ENCODE measurements at regions not wholly inside any gene's neighbourhood (a gene's known extent, or its start where the extent isn't known, plus 50 kb on each side); places are given as distances from the start of the nearest gene placed in this dataset.

DNA sequence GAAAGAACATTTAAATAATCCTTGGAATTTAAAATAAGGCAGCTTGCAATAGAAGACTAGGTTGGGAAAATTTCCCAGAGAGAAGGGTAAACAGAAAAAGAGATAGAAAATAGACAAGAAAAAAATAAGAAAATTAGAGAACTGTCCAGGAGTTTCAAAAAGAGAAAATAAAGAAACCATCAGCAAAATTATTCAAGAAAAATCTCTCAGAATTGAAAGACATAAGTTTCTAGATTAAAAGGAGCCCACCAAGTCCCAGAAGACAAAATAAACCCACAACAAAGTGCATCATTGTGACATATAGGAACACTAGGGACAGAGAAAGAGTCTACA is 88.6 kb upstream of the CDYL start:
- POLR2A ChIA-PET = no interaction called here
- H3K4me1 ChIP-seq (ENCODE audit: control insufficient read depth, insufficient read depth, low read length) = 0 out of 2 replicates have a peak, but pooled peaks cover 3% of the 10 kb centered on the region
- no peak overlapping the region; a peak in 1 of 4 replicates for H3K4me3 ChIP-seq (ENCODE audit: low read depth in 2 of 2, low read length in 2 of 2)
- ATAC-seq = no peak; the same call in 1 of the 2 replicates
- TF ChIP-seq TCF7L2 (IDR thresholded peaks at IDR 0.05; ENCODE audit: low read depth, low read length) = no peak
- no peak for TF ChIP-seq POLR2AphosphoS5 (IDR thresholded peaks at IDR 0.05; ENCODE audit: low read depth, low read length)
- BruUV-seq (replicated peaks) = no TSS peak
- in situ Hi-C loops (cut with HindIII; ENCODE audit: low pct_unique_long_range_greater_than_20kb, low sequenced_read_pairs) = no loop called here
- DNase-seq (ENCODE audit: low read depth, low spot score) = no peak
- intact Hi-C loops (cut with micrococcal nuclease; ENCODE audit: unreplicated experiment) = no loop called here
- H3K27me3 ChIP-seq (ENCODE audit: control insufficient read depth, insufficient read depth, low read length) = no peaks in the 10 kb centered on the region
- CTCF ChIA-PET = no interaction called here
- H3K27ac ChIP-seq (ENCODE audit: low read length) = peak overlapping the region; percentile 40; the same call in 1 of the 2 replicates
- H3K36me3 ChIP-seq (ENCODE audit: control insufficient read depth, insufficient read depth, low read length) = no peaks in the 10 kb centered on the region
- H3K9me3 ChIP-seq (ENCODE audit: control insufficient read depth, insufficient read depth, low read depth, low read length) = no peaks in the 10 kb centered on the region

DNA sequence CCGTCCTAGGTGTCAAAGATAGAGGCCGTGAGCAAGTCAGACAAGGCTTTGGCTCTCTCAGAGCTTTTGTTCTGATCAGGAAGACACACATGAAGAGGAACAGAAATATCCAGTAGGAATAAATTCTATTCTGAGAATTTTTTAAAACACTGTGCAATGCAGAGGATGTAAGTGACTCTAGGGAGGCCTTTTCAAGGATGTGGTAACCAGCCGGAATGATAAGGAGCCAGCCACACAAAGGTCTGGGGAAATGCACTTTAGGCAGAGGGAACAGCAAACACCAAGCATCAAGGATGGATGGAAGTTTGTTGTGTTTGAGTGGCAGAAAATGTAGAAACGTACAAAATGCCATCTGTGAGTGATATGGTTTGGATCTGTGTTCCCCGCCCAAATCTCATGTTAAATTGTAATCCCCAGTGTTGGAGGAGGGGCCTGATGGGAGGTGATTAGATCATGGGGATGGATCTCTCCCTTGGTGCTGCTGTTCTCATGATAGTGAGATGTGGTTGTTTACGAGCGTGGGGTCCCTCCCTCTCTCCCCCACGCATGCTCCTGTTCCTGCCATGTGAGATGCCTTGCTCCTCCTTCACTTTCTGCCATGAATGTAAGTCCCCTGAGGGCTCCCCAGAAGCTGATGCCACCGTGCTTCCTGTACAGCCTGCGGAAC is 93.6 kb upstream of the CDYL start:
- Histone ChIP-seq H3K4me1 (ENCODE audit: control insufficient read depth, insufficient read depth, low read length) (no peaks in the 10 kb centered on the region), H3K27me3 (ENCODE audit: control insufficient read depth, insufficient read depth, low read length) (no peaks in the 10 kb centered on the region), H3K27ac (ENCODE audit: low read length) (no peak overlapping the region), H3K9me3 (ENCODE audit: control insufficient read depth, insufficient read depth, low read depth, low read length) (no peaks in the 10 kb centered on the region), H3K4me3 (ENCODE audit: low read depth in 2 of 2, low read length in 2 of 2) (no peak overlapping the region), H3K36me3 (ENCODE audit: control insufficient read depth, insufficient read depth, low read length) (no peaks in the 10 kb centered on the region)
- DNase-seq (ENCODE audit: low read depth, low spot score) (no peak), ATAC-seq (no peak)
- no TSS peak for BruUV-seq (replicated peaks)
- intact Hi-C loops (cut with micrococcal nuclease; ENCODE audit: unreplicated experiment) (no loop called here), in situ Hi-C loops (cut with HindIII; ENCODE audit: low pct_unique_long_range_greater_than_20kb, low sequenced_read_pairs) (no loop called here)
- CTCF ChIA-PET = no interaction called here
- POLR2A ChIA-PET = no interaction called here
- TF ChIP-seq SIN3A (IDR thresholded peaks at IDR 0.05; ENCODE audit: borderline replicate concordance, insufficient read depth, low read depth, low read length) (no peak), TCF7L2 (IDR thresholded peaks at IDR 0.05; ENCODE audit: low read depth, low read length) (no peak), POLR2AphosphoS5 (IDR thresholded peaks at IDR 0.05; ENCODE audit: low read depth, low read length) (no peak)
- TF ChIP-seq, protein P1, sequence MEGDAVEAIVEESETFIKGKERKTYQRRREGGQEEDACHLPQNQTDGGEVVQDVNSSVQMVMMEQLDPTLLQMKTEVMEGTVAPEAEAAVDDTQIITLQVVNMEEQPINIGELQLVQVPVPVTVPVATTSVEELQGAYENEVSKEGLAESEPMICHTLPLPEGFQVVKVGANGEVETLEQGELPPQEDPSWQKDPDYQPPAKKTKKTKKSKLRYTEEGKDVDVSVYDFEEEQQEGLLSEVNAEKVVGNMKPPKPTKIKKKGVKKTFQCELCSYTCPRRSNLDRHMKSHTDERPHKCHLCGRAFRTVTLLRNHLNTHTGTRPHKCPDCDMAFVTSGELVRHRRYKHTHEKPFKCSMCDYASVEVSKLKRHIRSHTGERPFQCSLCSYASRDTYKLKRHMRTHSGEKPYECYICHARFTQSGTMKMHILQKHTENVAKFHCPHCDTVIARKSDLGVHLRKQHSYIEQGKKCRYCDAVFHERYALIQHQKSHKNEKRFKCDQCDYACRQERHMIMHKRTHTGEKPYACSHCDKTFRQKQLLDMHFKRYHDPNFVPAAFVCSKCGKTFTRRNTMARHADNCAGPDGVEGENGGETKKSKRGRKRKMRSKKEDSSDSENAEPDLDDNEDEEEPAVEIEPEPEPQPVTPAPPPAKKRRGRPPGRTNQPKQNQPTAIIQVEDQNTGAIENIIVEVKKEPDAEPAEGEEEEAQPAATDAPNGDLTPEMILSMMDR (IDR thresholded peaks at IDR 0.05) = no peak
- TF ChIP-seq, protein P2, sequence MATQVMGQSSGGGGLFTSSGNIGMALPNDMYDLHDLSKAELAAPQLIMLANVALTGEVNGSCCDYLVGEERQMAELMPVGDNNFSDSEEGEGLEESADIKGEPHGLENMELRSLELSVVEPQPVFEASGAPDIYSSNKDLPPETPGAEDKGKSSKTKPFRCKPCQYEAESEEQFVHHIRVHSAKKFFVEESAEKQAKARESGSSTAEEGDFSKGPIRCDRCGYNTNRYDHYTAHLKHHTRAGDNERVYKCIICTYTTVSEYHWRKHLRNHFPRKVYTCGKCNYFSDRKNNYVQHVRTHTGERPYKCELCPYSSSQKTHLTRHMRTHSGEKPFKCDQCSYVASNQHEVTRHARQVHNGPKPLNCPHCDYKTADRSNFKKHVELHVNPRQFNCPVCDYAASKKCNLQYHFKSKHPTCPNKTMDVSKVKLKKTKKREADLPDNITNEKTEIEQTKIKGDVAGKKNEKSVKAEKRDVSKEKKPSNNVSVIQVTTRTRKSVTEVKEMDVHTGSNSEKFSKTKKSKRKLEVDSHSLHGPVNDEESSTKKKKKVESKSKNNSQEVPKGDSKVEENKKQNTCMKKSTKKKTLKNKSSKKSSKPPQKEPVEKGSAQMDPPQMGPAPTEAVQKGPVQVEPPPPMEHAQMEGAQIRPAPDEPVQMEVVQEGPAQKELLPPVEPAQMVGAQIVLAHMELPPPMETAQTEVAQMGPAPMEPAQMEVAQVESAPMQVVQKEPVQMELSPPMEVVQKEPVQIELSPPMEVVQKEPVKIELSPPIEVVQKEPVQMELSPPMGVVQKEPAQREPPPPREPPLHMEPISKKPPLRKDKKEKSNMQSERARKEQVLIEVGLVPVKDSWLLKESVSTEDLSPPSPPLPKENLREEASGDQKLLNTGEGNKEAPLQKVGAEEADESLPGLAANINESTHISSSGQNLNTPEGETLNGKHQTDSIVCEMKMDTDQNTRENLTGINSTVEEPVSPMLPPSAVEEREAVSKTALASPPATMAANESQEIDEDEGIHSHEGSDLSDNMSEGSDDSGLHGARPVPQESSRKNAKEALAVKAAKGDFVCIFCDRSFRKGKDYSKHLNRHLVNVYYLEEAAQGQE (IDR thresholded peaks at IDR 0.05; ENCODE audit: insufficient read depth in 1 of 2, low read depth in 2 of 2, low read length in 1 of 2) = no peak

DNA sequence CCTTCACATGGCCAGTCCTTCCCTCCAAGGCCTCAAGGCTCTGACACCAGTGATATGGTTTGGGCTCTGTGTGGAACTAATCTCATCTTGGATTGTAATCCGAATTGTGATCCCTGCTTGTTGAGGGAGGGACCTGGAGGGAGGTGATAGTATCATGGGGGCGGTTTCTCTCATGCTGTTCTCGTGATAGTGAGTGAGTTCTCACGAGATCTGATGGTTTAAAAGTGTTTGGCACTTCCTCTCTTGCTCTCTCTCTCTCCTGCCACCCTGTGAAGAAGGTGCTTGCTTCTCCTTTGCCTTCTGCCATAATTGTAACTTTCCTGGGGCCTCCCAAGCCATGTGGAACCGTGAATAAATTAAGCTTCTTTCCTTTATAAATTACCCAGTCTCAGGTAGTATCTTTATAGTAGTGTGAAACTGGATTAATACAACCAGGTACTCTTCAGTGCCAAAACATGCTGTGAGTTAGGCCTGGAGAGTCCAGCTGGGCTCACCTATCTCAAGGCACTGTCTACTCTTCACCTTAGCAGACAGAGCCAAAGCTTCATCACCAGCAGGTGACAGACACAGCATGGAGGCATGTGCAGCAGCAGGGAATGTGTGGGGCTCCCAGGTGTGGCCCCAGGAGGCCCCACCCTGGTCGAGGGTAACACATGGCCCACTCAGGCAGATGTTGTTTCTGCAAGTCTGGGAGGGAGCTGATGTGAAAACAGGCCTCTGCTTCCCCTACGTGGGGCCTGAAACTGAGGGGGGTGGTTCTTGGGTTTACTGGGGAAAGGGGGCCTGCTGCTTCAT is 97.5 kb upstream of the CDYL start:
- BruUV-seq (replicated peaks) = no TSS peak

More for the DNA sequence above, 97.5 kb upstream of the CDYL start:
- ChIA-PET CTCF (no interaction called here), POLR2A (no interaction called here)
- DNase-seq (ENCODE audit: low read depth, low spot score) (no peak), ATAC-seq (no peak)
- Histone ChIP-seq H3K4me3 (ENCODE audit: low read depth in 2 of 2, low read length in 2 of 2) (no peak overlapping the region), H3K27ac (ENCODE audit: low read length) (no peak overlapping the region), H3K9me3 (ENCODE audit: control insufficient read depth, insufficient read depth, low read depth, low read length) (no peaks in the 10 kb centered on the region), H3K36me3 (ENCODE audit: control insufficient read depth, insufficient read depth, low read length) (no peaks in the 10 kb centered on the region), H3K4me1 (ENCODE audit: control insufficient read depth, insufficient read depth, low read length) (no peaks in the 10 kb centered on the region), H3K27me3 (ENCODE audit: control insufficient read depth, insufficient read depth, low read length) (no peaks in the 10 kb centered on the region)
- intact Hi-C loops (cut with micrococcal nuclease; ENCODE audit: unreplicated experiment) (no loop called here), in situ Hi-C loops (cut with HindIII; ENCODE audit: low pct_unique_long_range_greater_than_20kb, low sequenced_read_pairs) (no loop called here)
- TF ChIP-seq POLR2AphosphoS5 (IDR thresholded peaks at IDR 0.05; ENCODE audit: low read depth, low read length) (no peak), TCF7L2 (IDR thresholded peaks at IDR 0.05; ENCODE audit: low read depth, low read length) (no peak), SIN3A (IDR thresholded peaks at IDR 0.05; ENCODE audit: borderline replicate concordance, insufficient read depth, low read depth, low read length) (no peak)
- TF ChIP-seq, protein P1 (IDR thresholded peaks at IDR 0.05) = no peak
- TF ChIP-seq, protein P2 (IDR thresholded peaks at IDR 0.05; ENCODE audit: insufficient read depth in 1 of 2, low read depth in 2 of 2, low read length in 1 of 2) = no peak

All from Panc1 (cell line).